ENCODE measurements at regions not wholly inside any gene's neighbourhood (a gene's known extent, or its start where the extent isn't known, plus 50 kb on each side); places are given as distances from the start of the nearest gene placed in this dataset.
"Not testable (repeated sequence)": the region's sequence is repeated elsewhere in the genome, so short reads cannot be mapped to it uniquely, and the experiment has no call there.

GRCh38 chr2:53610260-53610659 lies 157.3 kb upstream of the CHAC2 start:
- no peak for DNase-seq (ENCODE audit: low read depth in 4 of 4, low spot score in 1 of 4)

- no peak for DNase-seq (ENCODE audit: low read depth in 4 of 4, low spot score in 1 of 4)
Measured at GRCh38 chr2:53609551-53609950, 158.1 kb upstream of the CHAC2 start.

- no peak for DNase-seq (ENCODE audit: low read depth in 4 of 4, low spot score in 1 of 4)
Measured at GRCh38 chr2:53608293-53608692, 159.3 kb upstream of the CHAC2 start.

GRCh38 chr2:53600815-53601214 lies 166.8 kb upstream of the CHAC2 start:
- no peak for DNase-seq (ENCODE audit: low read depth in 4 of 4, low spot score in 1 of 4)

- DNase-seq (ENCODE audit: low read depth in 4 of 4, low spot score in 1 of 4) = not testable (repeated sequence)
Measured at GRCh38 chr2:53586733-53587612, 180.6 kb upstream of the CHAC2 start.

DNA sequence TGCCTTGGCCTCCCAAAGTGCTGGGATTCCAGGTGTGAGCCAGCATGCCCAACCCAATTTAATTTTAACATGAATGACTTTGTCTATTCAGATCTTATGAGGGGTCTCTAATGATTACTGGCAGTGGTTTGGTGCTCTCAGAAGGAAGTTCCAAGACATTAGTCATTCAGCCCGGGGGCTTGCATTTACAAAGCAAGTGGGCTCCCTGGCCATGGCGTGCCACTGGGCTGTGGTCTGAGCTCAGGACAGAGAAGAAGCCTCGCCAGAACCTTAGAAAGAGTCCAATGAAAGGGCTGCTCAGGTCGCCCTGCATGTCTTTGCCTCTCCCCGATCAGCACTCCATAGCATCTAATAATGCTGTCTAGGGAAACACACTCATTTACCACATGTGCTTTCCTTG lies 182.6 kb upstream of the CHAC2 start:
- DNase-seq (ENCODE audit: low read depth in 4 of 4, low spot score in 1 of 4) = no peak

DNA sequence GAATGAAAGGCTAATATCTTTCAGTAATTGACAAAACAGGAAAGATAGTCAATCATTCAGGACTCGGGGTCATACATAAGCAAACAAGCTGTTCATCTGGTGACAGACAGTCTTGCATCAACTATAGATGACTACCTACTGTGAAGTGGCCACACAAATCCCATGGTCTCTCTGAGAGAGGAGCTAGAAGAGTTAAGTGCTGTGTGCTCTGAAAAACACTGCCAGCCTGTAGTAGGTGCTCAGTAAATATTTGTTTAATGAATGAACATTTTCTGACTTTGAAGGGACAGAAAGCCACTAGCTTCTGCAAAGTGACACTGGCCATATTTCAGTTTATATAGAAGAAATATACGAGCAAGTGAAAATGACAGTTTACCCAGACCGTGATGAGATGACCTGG lies 184.0 kb upstream of the CHAC2 start:
- DNase-seq (ENCODE audit: low read depth in 4 of 4, low spot score in 1 of 4) = no peak

- no peak for DNase-seq (ENCODE audit: low read depth in 4 of 4, low spot score in 1 of 4)
Measured at GRCh38 chr2:53582556-53582955, 185.0 kb upstream of the CHAC2 start.

DNA sequence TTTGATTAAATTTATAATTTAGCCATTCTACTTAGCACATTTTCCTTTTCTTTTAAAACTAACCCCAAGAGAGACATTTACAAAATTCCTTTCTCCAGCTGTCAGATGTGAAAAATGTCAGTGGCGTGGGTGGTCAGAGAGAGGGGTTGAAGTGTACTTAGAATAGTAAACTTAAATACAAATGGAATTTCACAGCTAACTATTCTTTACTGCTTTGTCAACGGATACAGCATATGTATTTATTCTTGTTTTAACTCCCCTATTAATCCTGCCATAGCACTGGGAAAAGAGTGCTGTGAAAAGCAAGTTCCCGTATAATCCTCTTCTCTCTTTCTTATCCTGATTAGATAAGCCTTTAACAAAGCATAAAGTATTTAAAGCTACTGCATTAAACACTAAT lies 191.4 kb upstream of the CHAC2 start:
- no peak for DNase-seq (ENCODE audit: low read depth in 4 of 4, low spot score in 1 of 4)

DNA sequence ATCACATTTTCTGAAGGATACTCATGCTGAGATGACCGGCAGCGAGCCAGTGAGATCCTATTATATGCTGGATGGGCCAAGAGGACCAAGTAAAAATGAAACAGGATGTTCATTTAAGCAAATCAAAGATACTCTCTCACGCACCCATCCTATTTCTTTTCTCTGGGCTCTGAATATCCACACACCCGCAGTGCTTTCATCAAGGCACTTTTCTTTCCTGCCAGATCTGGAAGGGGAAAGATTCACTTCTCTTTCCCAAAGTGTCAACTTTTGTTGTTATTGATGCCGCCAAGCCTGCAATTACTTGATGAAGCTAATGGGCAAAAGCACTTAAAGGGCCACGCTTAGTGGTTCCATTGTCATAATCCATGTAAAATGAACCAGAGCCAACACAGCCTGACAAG lies 191.9 kb upstream of the CHAC2 start:
- DNase-seq (ENCODE audit: low read depth in 4 of 4, low spot score in 1 of 4) = no peak

DNA sequence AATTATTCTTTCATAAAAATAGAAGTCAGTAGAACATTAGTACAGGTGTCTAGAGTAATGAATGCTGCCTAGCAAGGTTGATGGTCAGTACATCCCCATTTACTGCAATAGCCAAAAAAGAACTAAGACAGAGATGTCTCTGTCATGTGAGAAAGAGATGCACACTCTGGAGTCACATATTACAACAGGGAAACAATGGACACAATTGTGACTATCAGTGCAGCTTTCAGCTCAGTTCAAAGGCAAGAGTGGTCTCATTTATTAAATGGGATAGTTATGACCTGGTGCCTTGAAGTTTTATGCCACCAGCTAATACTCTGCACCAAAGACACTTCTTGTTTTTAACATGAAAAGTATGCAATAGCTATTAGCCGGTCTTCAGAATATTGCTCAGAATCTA lies 194.9 kb upstream of the CHAC2 start:
- DNase-seq (ENCODE audit: low read depth in 4 of 4, low spot score in 1 of 4) = no peak

DNA sequence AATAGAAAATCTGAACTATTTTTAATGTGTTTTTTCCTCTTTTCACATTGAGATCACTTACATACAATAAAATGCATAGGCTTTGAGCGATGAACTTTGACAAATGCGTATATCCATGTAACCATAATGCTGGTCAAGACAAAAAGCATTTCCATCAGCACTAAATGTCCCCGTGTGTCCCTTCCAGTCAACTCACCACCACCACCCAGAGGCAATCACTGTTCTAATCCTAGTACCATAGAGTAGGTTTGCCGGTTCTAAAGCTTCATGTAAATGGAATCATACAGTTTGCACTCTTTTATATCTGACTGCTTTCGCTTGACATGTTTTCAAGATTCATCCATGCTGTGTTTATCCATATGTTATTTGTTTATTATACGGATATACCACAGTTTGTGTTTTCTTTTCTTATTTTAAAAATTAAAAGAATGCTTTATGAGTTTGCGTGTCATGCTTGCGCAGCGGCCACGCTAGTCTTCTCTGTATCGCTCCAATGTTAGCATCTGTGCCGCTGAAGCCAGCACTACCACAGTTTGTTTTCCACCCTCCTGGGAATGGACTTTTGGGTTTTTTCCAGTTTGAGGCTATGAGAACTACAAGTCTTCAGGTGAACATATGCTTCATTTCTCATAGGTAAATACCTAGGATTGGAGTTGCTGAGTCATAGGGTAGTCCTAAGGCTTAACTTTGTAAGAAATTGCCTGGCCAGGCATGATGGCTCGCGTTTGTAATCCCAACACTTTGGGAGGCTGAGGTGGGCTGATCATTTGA lies 197.5 kb upstream of the CHAC2 start:
- no peak for DNase-seq (ENCODE audit: low read depth in 4 of 4, low spot score in 1 of 4)

DNA sequence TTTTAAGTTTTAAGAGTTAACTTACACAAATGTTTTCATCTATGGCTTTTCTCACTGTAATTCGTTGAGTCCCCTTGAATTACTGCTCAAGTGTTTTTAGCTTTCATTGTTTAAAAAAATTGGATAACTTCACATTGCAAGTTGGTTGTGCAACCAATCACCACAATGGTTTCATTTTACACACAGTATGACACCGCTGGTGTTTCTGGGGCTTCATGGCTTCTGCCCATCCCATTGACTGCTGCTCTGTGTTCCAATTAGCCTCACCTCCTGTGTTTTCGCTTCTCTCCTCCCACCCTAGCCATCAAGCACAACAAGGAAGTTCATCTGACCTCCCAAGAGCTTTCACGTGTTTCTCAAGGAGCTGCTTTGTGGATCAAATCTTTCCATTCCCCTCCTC lies 199.1 kb upstream of the CHAC2 start:
- DNase-seq (ENCODE audit: low read depth in 4 of 4, low spot score in 1 of 4) = no peak

GRCh38 chr2:53567073-53567472 lies 200.5 kb upstream of the CHAC2 start:
- no peak for DNase-seq (ENCODE audit: low read depth in 4 of 4, low spot score in 1 of 4)

DNA sequence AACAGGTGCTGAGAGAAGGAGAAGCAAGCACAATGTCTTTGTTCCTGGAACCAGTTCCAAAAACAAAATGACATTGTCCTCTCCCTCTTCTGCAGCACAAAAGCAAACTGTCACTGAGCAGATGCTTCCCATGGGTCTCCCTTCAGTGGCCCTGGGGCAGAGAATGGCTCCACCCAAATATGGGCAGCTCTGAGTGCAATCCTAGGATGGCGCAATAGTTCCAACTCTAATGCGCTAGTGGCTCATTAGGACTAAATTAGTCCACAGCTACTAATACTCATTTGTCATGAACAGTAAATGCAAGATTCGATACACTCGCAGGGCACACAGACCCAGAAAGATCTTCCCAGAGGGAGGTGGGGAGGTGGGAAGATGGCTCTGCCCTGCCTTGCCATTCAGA lies 205.2 kb upstream of the CHAC2 start:
- DNase-seq (ENCODE audit: low read depth in 4 of 4, low spot score in 1 of 4) = no peak

GRCh38 chr2:53561155-53561554 lies 206.4 kb upstream of the CHAC2 start:
- DNase-seq (ENCODE audit: low read depth in 4 of 4, low spot score in 1 of 4) = no peak

DNA sequence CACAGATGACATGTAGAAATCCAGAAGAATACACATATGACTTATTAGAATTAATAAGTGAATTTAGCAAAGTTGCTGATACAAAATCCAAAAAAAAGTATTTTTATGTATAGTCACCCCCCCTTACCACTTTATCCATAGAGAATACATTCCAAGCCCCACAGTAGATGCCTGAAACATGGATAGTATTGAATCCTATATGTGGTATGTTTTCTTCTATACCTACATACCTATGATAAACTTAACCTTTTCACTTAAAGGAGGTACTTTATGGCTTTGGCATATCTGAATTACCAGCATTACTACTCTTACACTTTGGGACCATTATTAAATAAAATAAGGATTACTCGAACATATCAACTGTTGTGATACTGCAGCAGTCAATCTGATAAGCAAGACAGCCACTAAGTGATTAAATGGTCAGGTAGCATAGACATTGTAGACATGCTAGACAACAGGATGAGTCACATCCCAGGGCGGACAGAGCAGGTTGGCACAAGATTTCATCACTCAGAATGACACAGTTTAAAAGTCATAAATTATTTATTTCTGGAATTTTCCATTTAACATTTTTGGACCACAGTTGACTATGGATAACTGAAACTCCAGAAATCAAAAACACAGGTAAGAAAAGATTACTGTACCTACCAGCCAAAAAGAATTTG lies 208.2 kb upstream of the CHAC2 start:
- DNase-seq (ENCODE audit: low read depth in 4 of 4, low spot score in 1 of 4) = no peak

GRCh38 chr2:53558867-53559266 lies 208.7 kb upstream of the CHAC2 start:
- DNase-seq (ENCODE audit: low read depth in 4 of 4, low spot score in 1 of 4) = no peak

- DNase-seq (ENCODE audit: low read depth in 4 of 4, low spot score in 1 of 4) = no peak
Measured at GRCh38 chr2:53549497-53549896, 218.1 kb upstream of the CHAC2 start.

DNA sequence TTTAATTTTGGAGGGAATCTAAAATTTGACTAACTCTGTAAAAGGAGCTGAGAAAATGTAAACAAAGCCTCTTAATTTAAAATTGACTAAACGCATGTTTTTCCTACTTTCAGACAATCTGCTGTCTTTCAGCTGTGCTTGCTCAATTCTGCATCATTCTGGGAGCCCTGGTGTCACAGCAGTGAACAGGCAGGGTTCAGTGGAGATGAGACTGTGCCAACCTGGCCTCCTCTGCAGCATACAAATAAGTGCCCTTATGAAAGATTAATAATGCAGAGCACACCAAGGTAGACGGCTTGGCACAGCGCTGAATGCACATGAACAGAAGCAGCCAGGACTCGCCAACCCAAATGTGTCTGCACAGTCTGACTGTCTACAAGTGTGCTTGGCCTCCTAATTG lies 222.0 kb upstream of the CHAC2 start:
- no peak for DNase-seq (ENCODE audit: low read depth in 4 of 4, low spot score in 1 of 4)

GRCh38 chr2:53544871-53545558 lies 222.6 kb upstream of the CHAC2 start:
- no peak for DNase-seq (ENCODE audit: low read depth in 4 of 4, low spot score in 1 of 4)

Data from stimulated activated CD4-positive, alpha-beta T cell treated with anti-CD3 and anti-CD28 coated beads, Interleukin-1b, Interleukin-23, amount 100 ng/mL, for 24 hours (primary cell).